ENCODE measurements at regions not wholly inside any gene's neighbourhood (a gene's known extent, or its start where the extent isn't known, plus 50 kb on each side); places are given as distances from the start of the nearest gene placed in this dataset.

GRCh38 chr14:48546996-48547395, 871.6 kb upstream of the MDGA2 start:
- Mint-ChIP-seq H3K9me3 (peaks cover 10% of the 10 kb centered on the region), H3K27me3 (ENCODE audit: low read depth) (no peaks in the 10 kb centered on the region), H3K4me1 (no peaks in the 10 kb centered on the region), H3K36me3 (ENCODE audit: low read depth) (no peaks in the 10 kb centered on the region), H3K27ac (ENCODE audit: unreplicated experiment) (no peak overlapping the region), H3K4me3 (no peak overlapping the region)
- no peak for DNase-seq (ENCODE audit: low read depth, low spot score)
- TF ChIP-seq CTCF (conservative IDR thresholded peaks at IDR 0.05): no peak

- Mint-ChIP-seq H3K27ac (ENCODE audit: unreplicated experiment) (no peak overlapping the region), H3K36me3 (ENCODE audit: low read depth) (no peaks in the 10 kb centered on the region), H3K27me3 (ENCODE audit: low read depth) (no peaks in the 10 kb centered on the region), H3K4me1 (no peaks in the 10 kb centered on the region), H3K9me3 (no peaks in the 10 kb centered on the region), H3K4me3 (no peak overlapping the region)
- DNase-seq (ENCODE audit: low read depth, low spot score): no peak
- no peak for TF ChIP-seq CTCF (conservative IDR thresholded peaks at IDR 0.05)
Measured at GRCh38 chr14:48537600-48537999, 862.2 kb upstream of the MDGA2 start.

DNA sequence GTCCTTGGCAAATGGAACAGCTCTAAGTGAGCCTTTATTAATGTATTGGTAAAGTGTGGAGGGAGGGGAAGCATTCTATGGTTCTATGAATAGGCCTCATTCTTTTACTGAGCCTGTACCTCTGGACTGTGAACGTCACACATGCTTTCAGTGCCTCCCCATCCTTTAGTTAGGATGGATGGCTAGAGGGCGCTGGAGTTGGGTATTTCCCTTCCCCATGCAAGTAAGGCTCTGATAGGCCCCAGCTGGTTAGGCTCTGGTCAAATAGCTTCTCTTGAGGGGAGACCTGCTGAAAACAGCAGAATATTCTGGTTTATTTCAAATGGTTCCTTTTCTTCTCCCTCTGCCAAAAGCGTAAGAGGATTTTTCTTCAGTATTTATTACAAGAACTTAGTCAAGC, 860.9 kb upstream of the MDGA2 start:
- DNase-seq (ENCODE audit: low read depth, low spot score): no peak
- Mint-ChIP-seq H3K36me3 (ENCODE audit: low read depth) (no peaks in the 10 kb centered on the region), H3K4me1 (no peaks in the 10 kb centered on the region), H3K27me3 (ENCODE audit: low read depth) (no peaks in the 10 kb centered on the region), H3K9me3 (no peaks in the 10 kb centered on the region), H3K4me3 (no peak overlapping the region), H3K27ac (ENCODE audit: unreplicated experiment) (no peak overlapping the region)
- no peak for TF ChIP-seq CTCF (conservative IDR thresholded peaks at IDR 0.05)

DNA sequence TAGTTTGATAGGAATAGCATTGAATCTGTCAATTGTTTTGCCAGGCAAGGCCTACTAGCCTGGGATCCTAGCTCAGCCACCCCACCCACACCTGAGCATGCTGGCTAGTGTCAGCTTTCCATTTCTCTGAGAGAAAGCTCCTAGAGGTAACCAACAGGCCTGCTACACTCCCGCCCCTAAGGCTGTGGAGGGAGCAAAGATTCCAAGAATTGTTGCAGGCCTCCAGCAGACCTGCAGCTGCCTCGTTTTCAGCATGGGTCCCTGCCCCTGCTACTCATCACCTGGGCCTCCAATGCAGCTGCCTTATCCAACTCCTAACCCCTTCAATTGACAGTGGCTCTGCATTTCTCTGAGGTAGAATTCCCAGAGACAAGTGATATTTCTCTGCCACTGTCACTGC, 852.4 kb upstream of the MDGA2 start:
- no peaks in the 10 kb centered on the region for H3K27me3 Mint-ChIP-seq (ENCODE audit: low read depth)
- H3K27ac Mint-ChIP-seq (ENCODE audit: unreplicated experiment): no peak overlapping the region
- H3K9me3 Mint-ChIP-seq: no peaks in the 10 kb centered on the region
- TF ChIP-seq CTCF (conservative IDR thresholded peaks at IDR 0.05): no peak
- H3K4me1 Mint-ChIP-seq: no peaks in the 10 kb centered on the region
- no peak overlapping the region for H3K4me3 Mint-ChIP-seq
- H3K36me3 Mint-ChIP-seq (ENCODE audit: low read depth): no peaks in the 10 kb centered on the region
- no peak for DNase-seq (ENCODE audit: low read depth, low spot score)

DNA sequence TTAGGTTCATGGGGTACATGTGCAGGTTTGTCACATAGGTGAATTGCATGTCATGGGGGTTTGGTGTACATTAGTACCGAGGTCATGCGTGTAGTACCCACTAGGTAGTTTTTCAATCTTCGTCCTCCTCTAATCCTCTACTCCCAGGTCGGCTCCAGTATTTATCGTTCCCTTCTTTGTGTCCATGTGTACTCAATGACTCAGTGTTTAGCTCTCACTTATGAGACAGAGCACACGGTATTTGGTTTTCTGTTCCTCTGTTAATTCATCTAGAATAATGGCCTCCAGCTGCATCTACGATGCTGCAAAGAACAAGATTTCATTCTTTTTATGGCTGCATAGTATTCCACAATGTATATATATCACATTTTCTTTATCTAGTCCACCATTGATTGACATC, 850.9 kb upstream of the MDGA2 start:
- Mint-ChIP-seq H3K4me3 (no peak overlapping the region), H3K27ac (ENCODE audit: unreplicated experiment) (no peak overlapping the region), H3K36me3 (ENCODE audit: low read depth) (no peaks in the 10 kb centered on the region), H3K4me1 (no peaks in the 10 kb centered on the region), H3K9me3 (no peaks in the 10 kb centered on the region), H3K27me3 (ENCODE audit: low read depth) (no peaks in the 10 kb centered on the region)
- TF ChIP-seq CTCF (conservative IDR thresholded peaks at IDR 0.05): no peak
- no peak for DNase-seq (ENCODE audit: low read depth, low spot score)

- no peaks in the 10 kb centered on the region for H3K4me1 Mint-ChIP-seq
- H3K27ac Mint-ChIP-seq (ENCODE audit: unreplicated experiment): no peak overlapping the region
- no peak overlapping the region for H3K4me3 Mint-ChIP-seq
- no peaks in the 10 kb centered on the region for H3K36me3 Mint-ChIP-seq (ENCODE audit: low read depth)
- DNase-seq (ENCODE audit: low read depth, low spot score): no peak
- no peaks in the 10 kb centered on the region for H3K27me3 Mint-ChIP-seq (ENCODE audit: low read depth)
- TF ChIP-seq CTCF (conservative IDR thresholded peaks at IDR 0.05): no peak
- H3K9me3 Mint-ChIP-seq: peaks cover 3% of the 10 kb centered on the region
Measured at GRCh38 chr14:48504921-48505320, 829.5 kb upstream of the MDGA2 start.
